Type B pancreatic cell (in vitro differentiated cells): ENCODE measurements at regions not wholly inside any gene's neighbourhood (a gene's known extent, or its start where the extent isn't known, plus 50 kb on each side); places are given as distances from the start of the nearest gene placed in this dataset.

Experiments used
- DNase-seq: peaks from one replicate; pipeline ENCODE4 v3.0.0; 2021; ENCODE audit warnings: mixed read lengths; ENCODE audit not compliant: unreplicated experiment; ENCODE audit errors: extremely low spot score
- H3K27ac Mint-ChIP-seq: 2 replicates; pipeline ENCODE4 v1.8.0; 2021; ENCODE audit warnings: mild to moderate bottlenecking, mixed read lengths
- H3K27me3 Mint-ChIP-seq: 2 replicates; pipeline ENCODE4 v1.8.0; 2021; ENCODE audit warnings: mixed read lengths
- H3K36me3 Mint-ChIP-seq: 2 replicates; pipeline ENCODE4 v1.8.0; 2021; ENCODE audit warnings: mixed read lengths
- H3K4me1 Mint-ChIP-seq: one replicate; pipeline ENCODE4 v1.8.0; 2021; ENCODE audit warnings: mixed read lengths; ENCODE audit not compliant: unreplicated experiment
- H3K4me3 Mint-ChIP-seq: 2 replicates; pipeline ENCODE4 v1.8.0; 2021; ENCODE audit warnings: mild to moderate bottlenecking, mixed read lengths
- H3K9me3 Mint-ChIP-seq: 2 replicates; pipeline ENCODE4 v1.8.0; 2021; ENCODE audit warnings: mixed read lengths
- TF ChIP-seq, protein P1 (sequence below): fragments of 200-600 bp; sonication (generic); conservative IDR thresholded peaks from 2 replicates; pipeline ENCODE4 v1.5.0; 2021; ENCODE audit warnings: antibody characterized with exemption, mild to moderate bottlenecking

DNA sequence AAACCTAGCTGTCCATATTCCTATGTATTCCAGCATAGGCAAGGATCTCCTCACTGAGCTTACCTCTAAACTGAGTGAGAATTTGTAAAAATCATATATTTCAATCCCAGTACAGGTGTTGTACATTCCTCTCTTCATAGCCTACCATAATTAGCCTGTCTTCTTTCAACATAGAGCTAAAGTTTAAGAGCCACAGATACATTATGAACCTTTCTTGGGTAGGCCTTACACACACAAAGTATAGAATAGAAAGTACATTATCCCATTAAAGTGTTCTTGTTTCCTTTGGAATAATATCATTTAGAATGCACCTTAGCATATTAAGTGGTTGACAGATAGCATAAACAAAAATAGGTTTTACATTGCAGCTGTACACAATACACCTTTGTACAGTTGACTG, 282.1 kb upstream of the TMEM161B start:
- no peaks in the 10 kb centered on the region for H3K36me3 Mint-ChIP-seq

DNA sequence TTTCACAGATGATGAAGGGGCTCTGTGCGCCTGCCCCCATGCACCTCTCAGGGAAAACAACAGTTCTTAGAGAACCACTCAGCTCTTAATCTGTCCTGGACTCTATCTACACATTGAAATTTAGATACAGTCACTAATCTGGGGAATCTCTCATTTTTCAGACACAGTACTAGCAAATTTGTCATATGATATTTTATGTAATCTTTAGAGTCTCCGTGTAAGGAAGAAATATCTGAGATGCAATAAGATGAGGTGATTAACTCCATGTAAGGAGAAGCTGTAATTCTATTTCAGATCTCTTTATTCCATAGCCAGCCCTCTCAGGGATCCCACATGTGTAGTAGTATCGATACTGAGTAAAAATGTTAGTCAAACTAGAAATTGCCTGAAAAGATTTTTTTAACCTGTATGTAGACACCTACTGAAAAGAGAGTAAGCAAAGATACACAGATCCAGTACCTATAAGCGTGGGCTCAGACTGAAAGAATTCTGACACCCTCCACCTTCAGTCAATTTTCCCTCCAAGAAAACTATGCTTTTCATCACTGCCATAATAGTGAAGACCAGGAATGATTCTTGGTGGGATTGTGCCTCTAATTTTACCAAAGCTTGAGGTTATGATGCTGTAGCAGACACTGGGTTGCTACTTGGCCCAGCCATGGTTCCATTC, 279.6 kb upstream of the TMEM161B start:
- H3K9me3 Mint-ChIP-seq: no peaks in the 10 kb centered on the region
- no peak overlapping the region for H3K4me3 Mint-ChIP-seq
- H3K27me3 Mint-ChIP-seq: peaks cover 10% of the 10 kb centered on the region
- no peak overlapping the region for H3K27ac Mint-ChIP-seq
- TF ChIP-seq, protein P1, sequence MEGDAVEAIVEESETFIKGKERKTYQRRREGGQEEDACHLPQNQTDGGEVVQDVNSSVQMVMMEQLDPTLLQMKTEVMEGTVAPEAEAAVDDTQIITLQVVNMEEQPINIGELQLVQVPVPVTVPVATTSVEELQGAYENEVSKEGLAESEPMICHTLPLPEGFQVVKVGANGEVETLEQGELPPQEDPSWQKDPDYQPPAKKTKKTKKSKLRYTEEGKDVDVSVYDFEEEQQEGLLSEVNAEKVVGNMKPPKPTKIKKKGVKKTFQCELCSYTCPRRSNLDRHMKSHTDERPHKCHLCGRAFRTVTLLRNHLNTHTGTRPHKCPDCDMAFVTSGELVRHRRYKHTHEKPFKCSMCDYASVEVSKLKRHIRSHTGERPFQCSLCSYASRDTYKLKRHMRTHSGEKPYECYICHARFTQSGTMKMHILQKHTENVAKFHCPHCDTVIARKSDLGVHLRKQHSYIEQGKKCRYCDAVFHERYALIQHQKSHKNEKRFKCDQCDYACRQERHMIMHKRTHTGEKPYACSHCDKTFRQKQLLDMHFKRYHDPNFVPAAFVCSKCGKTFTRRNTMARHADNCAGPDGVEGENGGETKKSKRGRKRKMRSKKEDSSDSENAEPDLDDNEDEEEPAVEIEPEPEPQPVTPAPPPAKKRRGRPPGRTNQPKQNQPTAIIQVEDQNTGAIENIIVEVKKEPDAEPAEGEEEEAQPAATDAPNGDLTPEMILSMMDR: no peak
- no peak for DNase-seq
- no peaks in the 10 kb centered on the region for H3K36me3 Mint-ChIP-seq
- no peaks in the 10 kb centered on the region for H3K4me1 Mint-ChIP-seq

More for the DNA sequence above, 282.1 kb upstream of the TMEM161B start:
- Mint-ChIP-seq H3K4me1 (no peaks in the 10 kb centered on the region), H3K4me3 (no peak overlapping the region), H3K9me3 (no peaks in the 10 kb centered on the region), H3K27ac (no peak overlapping the region), H3K27me3 (peaks cover 10% of the 10 kb centered on the region)
- no peak for DNase-seq
- TF ChIP-seq, protein P1: no peak

DNA sequence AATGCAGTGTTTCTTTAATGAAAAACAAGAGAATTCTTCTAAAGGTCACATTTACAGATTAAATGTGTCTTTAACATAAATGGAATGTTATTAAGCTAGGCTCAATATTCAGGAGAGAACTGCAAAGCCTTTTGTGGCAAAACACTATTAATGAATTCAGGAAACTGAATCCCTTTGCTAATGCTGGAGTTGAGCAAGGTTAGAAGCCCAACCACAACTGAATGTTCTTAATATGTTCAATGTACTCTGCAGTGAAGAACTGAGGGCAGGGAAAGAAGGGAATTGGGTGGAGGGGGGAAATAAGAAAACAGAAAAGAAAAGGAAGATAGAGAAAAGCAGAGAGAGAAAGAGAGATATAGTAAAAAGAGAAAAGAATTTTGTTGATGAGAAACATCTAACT, 276.7 kb upstream of the TMEM161B start:
- H3K9me3 Mint-ChIP-seq: no peaks in the 10 kb centered on the region
- H3K27me3 Mint-ChIP-seq: no peaks in the 10 kb centered on the region
- no peaks in the 10 kb centered on the region for H3K4me1 Mint-ChIP-seq
- TF ChIP-seq, protein P1: no peak
- no peak for DNase-seq
- no peaks in the 10 kb centered on the region for H3K36me3 Mint-ChIP-seq
- H3K4me3 Mint-ChIP-seq: no peak overlapping the region
- H3K27ac Mint-ChIP-seq: no peak overlapping the region

DNA sequence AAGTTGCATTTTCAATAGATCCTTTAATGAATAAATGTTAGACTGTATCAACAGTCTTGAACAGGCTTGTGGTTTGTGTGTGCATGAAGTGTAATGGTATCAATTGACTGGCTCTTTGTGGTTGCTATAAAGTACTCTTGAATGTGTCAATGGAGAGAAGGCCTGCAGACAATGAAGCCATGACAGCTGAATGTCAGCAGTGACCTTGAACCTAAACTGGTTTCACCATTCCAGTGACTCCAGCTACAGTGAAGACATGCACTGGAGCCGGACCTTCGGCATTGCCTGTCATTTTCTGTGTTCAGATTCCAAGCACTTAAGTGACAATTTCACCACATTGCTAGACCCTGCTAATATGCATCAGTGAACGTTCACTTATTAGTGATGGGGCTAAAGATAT, 276.0 kb upstream of the TMEM161B start:
- H3K27me3 Mint-ChIP-seq: no peaks in the 10 kb centered on the region
- H3K36me3 Mint-ChIP-seq: no peaks in the 10 kb centered on the region
- no peaks in the 10 kb centered on the region for H3K9me3 Mint-ChIP-seq
- H3K4me3 Mint-ChIP-seq: no peak overlapping the region
- no peak for DNase-seq
- no peak overlapping the region for H3K27ac Mint-ChIP-seq
- TF ChIP-seq, protein P1: no peak
- no peaks in the 10 kb centered on the region for H3K4me1 Mint-ChIP-seq

DNA sequence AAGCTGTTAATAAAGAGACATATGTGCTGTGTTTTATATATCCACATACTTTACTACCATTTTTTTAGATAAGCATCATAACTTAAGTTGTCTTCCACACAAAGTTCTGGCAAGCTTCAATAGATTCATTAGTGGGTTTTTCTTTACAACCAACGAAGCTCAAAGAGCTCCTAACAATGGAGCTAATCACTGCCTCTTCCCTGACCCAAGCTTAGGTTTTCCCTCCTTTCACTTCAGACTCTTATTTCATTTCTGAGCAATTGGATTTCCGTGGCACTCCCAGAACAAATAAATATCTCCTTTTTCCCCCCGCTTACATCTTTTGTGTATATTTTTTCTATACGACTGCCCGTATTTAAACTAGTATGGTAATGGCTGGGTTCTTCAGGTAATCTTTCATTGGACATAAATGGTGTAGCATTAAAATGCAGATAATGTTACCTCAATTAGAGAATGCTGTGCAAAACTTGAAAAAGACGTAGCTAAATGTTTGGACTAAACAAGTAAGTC, 275.5 kb upstream of the TMEM161B start:
- no peak overlapping the region for H3K4me3 Mint-ChIP-seq
- H3K4me1 Mint-ChIP-seq: no peaks in the 10 kb centered on the region
- H3K36me3 Mint-ChIP-seq: no peaks in the 10 kb centered on the region
- no peak overlapping the region for H3K27ac Mint-ChIP-seq
- DNase-seq: no peak
- no peaks in the 10 kb centered on the region for H3K27me3 Mint-ChIP-seq
- no peaks in the 10 kb centered on the region for H3K9me3 Mint-ChIP-seq
- TF ChIP-seq, protein P1: no peak
